ENCODE measurements at regions not wholly inside any gene's neighbourhood (a gene's known extent, or its start where the extent isn't known, plus 50 kb on each side); places are given as distances from the start of the nearest gene placed in this dataset.
A peak's percentile ranks its signal among the peaks of the same experiment; 100 is the strongest.

GRCh38 chr10:62559481-62560200, 185.5 kb downstream of the ZNF365 start:
- ATAC-seq (no peak), DNase-seq (no peak)
- Mint-ChIP-seq H3K27me3 (peaks cover 8% of the 10 kb centered on the region), H3K27ac (no peak overlapping the region), H3K9me3 (no peaks in the 10 kb centered on the region), H3K4me1 (no peaks in the 10 kb centered on the region), H3K4me3 (no peak overlapping the region)

- Mint-ChIP-seq H3K27ac (no peak overlapping the region), H3K27me3 (peaks cover 8% of the 10 kb centered on the region), H3K9me3 (no peaks in the 10 kb centered on the region), H3K4me1 (no peaks in the 10 kb centered on the region), H3K4me3 (no peak overlapping the region)
- no peak for DNase-seq
- ATAC-seq: no peak
Observed at GRCh38 chr10:62560201-62560819, 186.1 kb downstream of the ZNF365 start.

GRCh38 chr10:62561151-62561550, 187.0 kb downstream of the ZNF365 start:
- DNase-seq (no peak), ATAC-seq (no peak)
- no peak overlapping the region for H3K4me3 Mint-ChIP-seq
- no peaks in the 10 kb centered on the region for H3K9me3 Mint-ChIP-seq
- H3K27me3 Mint-ChIP-seq: peaks cover 8% of the 10 kb centered on the region
- H3K4me1 Mint-ChIP-seq: no peaks in the 10 kb centered on the region
- H3K27ac Mint-ChIP-seq: no peak overlapping the region

GRCh38 chr10:62562101-62562500, 187.9 kb downstream of the ZNF365 start:
- H3K27me3 Mint-ChIP-seq: peaks cover 8% of the 10 kb centered on the region
- H3K27ac Mint-ChIP-seq: no peak overlapping the region
- H3K4me3 Mint-ChIP-seq: no peak overlapping the region
- no peaks in the 10 kb centered on the region for H3K9me3 Mint-ChIP-seq
- DNase-seq (no peak), ATAC-seq (no peak)
- H3K4me1 Mint-ChIP-seq: no peaks in the 10 kb centered on the region

- Mint-ChIP-seq H3K4me1 (no peaks in the 10 kb centered on the region), H3K9me3 (no peaks in the 10 kb centered on the region), H3K27me3 (peaks cover 8% of the 10 kb centered on the region), H3K4me3 (no peak overlapping the region), H3K27ac (no peak overlapping the region)
- DNase-seq: no peak
- peak; percentile 59 for ATAC-seq
Observed at GRCh38 chr10:62562795-62563194, 188.6 kb downstream of the ZNF365 start.

- peaks cover 0 to 4% of the 10 kb centered on the region in 2 donors for H3K9me3 Mint-ChIP-seq
- ATAC-seq (peak; percentile 49), DNase-seq (no peak)
- H3K27me3 Mint-ChIP-seq: peaks cover 20% of the 10 kb centered on the region
- H3K4me1 Mint-ChIP-seq: no peaks in the 10 kb centered on the region
- H3K27ac Mint-ChIP-seq: no peak overlapping the region
- no peak overlapping the region for H3K4me3 Mint-ChIP-seq
Observed at GRCh38 chr10:62573929-62574328, 199.8 kb downstream of the ZNF365 start.

GRCh38 chr10:62577076-62577475, 202.9 kb downstream of the ZNF365 start:
- Mint-ChIP-seq H3K4me3 (no peak overlapping the region), H3K4me1 (no peaks in the 10 kb centered on the region), H3K27ac (no peak overlapping the region), H3K27me3 (peaks cover 14% of the 10 kb centered on the region), H3K9me3 (no peaks in the 10 kb centered on the region)
- ATAC-seq (no peak), DNase-seq (no peak)

GRCh38 chr10:62577666-62578291, 203.6 kb downstream of the ZNF365 start:
- Mint-ChIP-seq H3K4me3 (no peak overlapping the region), H3K9me3 (no peaks in the 10 kb centered on the region), H3K27me3 (peaks cover 7% of the 10 kb centered on the region), H3K27ac (no peak overlapping the region), H3K4me1 (no peaks in the 10 kb centered on the region)
- ATAC-seq (no peak), DNase-seq (no peak)

- Mint-ChIP-seq H3K4me1 (no peaks in the 10 kb centered on the region), H3K27me3 (peaks cover 7% of the 10 kb centered on the region), H3K4me3 (no peak overlapping the region), H3K27ac (no peak overlapping the region), H3K9me3 (no peaks in the 10 kb centered on the region)
- no peak for ATAC-seq
- DNase-seq: no peak
Observed at GRCh38 chr10:62578301-62578700, 204.1 kb downstream of the ZNF365 start.

- DNase-seq (no peak), ATAC-seq (no peak)
- peaks cover 7% of the 10 kb centered on the region for H3K27me3 Mint-ChIP-seq
- peaks cover 2% of the 10 kb centered on the region for H3K4me1 Mint-ChIP-seq
- H3K27ac Mint-ChIP-seq: no peak overlapping the region
- no peaks in the 10 kb centered on the region for H3K9me3 Mint-ChIP-seq
- H3K4me3 Mint-ChIP-seq: no peak overlapping the region
Observed at GRCh38 chr10:62578916-62579315, 204.7 kb downstream of the ZNF365 start.

GRCh38 chr10:62580396-62580795, 206.2 kb downstream of the ZNF365 start:
- no peak overlapping the region for H3K4me3 Mint-ChIP-seq
- H3K27me3 Mint-ChIP-seq: peaks cover 1% of the 10 kb centered on the region
- DNase-seq (no peak), ATAC-seq (no peak)
- H3K4me1 Mint-ChIP-seq: peaks cover 15% of the 10 kb centered on the region
- H3K9me3 Mint-ChIP-seq: no peaks in the 10 kb centered on the region
- no peak overlapping the region for H3K27ac Mint-ChIP-seq

GRCh38 chr10:62581351-62581750, 207.2 kb downstream of the ZNF365 start:
- no peak for DNase-seq
- Mint-ChIP-seq H3K27me3 (no peaks in the 10 kb centered on the region), H3K4me3 (no peak overlapping the region), H3K9me3 (no peaks in the 10 kb centered on the region), H3K4me1 (peaks cover 15% of the 10 kb centered on the region), H3K27ac (no peak overlapping the region)
- ATAC-seq: no peak

- Mint-ChIP-seq H3K27ac (no peak overlapping the region), H3K27me3 (no peaks in the 10 kb centered on the region), H3K9me3 (no peaks in the 10 kb centered on the region), H3K4me3 (no peak overlapping the region), H3K4me1 (peaks cover 15% of the 10 kb centered on the region)
- DNase-seq (no peak), ATAC-seq (no peak)
Observed at GRCh38 chr10:62582101-62582705, 208.0 kb downstream of the ZNF365 start.

GRCh38 chr10:62582804-62583208, 208.6 kb downstream of the ZNF365 start:
- Mint-ChIP-seq H3K4me3 (no peak overlapping the region), H3K9me3 (no peaks in the 10 kb centered on the region), H3K4me1 (peaks cover 15% of the 10 kb centered on the region), H3K27me3 (no peaks in the 10 kb centered on the region), H3K27ac (no peak overlapping the region)
- ATAC-seq (no peak), DNase-seq (no peak)

- DNase-seq (no peak), ATAC-seq (peak; percentile 62)
- H3K4me3 Mint-ChIP-seq: no peak overlapping the region
- H3K9me3 Mint-ChIP-seq: no peaks in the 10 kb centered on the region
- no peak overlapping the region for H3K27ac Mint-ChIP-seq
- no peaks in the 10 kb centered on the region for H3K27me3 Mint-ChIP-seq
- peaks cover 15% of the 10 kb centered on the region for H3K4me1 Mint-ChIP-seq
Observed at GRCh38 chr10:62583876-62584615, 209.9 kb downstream of the ZNF365 start.
